ENCODE measurements at regions not wholly inside any gene's neighbourhood (a gene's known extent, or its start where the extent isn't known, plus 50 kb on each side); places are given as distances from the start of the nearest gene placed in this dataset.
A peak's percentile ranks its signal among the peaks of the same experiment; 100 is the strongest.
"Not testable (repeated sequence)": the region's sequence is repeated elsewhere in the genome, so short reads cannot be mapped to it uniquely, and the experiment has no call there.

DNA sequence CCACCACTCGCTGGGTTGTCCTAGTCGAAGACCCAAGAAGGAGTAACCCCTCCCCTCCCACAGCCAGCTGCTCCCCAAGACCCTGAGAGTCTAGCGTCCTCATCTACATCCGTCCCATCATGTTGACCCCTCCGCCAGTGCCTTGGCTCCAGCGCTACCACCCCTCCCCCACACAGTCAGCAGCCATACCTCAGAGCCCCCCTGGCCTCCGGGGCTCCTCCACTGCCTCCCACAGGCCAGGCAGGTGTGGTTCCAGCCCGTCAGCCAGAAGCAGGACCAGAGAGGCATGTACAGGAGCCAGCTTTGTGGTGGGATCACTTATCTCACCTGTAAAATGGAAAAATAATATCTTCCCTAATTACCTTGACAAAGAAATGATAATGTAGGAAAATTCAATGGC, 51.5 kb upstream of the PHF21B start:
- DNase-seq (ENCODE audit: low read depth) = no peak

DNA sequence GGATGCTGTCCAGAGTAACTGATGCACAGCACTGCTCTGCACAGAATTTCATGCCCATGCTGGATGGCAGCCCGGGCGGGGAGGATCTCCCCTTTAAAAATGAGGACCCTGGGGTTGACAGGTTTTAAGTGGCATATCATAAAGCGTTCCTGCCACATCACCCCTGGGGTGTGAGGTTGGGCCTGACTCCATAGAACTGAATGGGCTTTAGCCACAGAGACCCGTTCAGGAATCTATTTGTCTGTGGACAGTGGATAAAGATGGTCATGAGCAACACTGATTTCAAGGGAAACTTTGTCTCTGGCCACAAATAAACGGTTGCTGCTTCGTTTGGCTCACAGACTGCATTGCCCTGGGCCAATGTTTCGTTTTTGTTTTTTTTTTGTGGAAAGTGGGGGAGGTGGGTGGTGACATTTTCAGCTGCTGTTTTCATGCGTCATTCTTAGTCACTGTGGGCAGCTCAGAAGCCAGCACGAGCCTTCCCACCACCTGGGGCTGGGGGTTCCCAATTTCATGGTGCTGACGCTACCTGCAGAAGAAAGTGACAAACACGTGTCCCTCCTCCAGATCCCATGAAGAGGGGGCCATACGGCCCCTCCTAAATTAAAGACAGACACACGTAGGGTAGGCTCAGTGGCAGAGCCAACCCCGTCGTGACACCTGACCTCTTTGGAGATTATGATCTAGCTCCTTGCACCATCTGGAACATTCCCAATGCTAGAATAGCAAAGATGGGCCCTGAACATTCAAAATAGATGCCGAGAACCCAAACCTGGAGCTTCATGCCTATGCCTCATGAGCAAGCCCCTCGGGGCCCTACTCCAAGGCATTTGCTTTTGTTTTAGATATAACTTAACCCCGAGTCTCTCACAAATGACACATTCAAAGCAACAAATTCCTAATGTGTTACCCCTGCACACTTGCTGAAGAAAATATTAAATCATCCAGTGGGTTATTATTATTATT, 54.8 kb upstream of the PHF21B start:
- DNase-seq (ENCODE audit: low read depth) = no peak

DNA sequence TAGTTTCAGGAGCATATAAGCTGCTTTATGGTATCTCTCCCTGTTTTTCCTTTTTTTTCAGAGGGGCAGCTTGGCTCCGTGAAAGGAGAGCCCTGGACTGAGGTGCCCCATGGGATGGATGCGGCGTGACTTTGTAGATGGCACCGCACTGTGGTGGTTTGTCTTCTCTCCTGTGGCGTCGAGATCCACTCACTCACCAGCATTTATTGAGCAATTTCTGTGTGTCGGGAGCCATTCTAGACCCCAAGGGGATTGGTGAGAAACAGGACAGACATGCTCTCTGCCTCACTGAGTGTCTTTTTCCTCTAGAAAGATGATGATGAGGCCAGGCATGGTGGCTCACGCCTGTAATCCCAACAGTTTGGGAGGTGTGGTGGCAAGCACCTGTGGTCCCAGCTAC, 55.9 kb upstream of the PHF21B start:
- DNase-seq (ENCODE audit: low read depth) = no peak

DNA sequence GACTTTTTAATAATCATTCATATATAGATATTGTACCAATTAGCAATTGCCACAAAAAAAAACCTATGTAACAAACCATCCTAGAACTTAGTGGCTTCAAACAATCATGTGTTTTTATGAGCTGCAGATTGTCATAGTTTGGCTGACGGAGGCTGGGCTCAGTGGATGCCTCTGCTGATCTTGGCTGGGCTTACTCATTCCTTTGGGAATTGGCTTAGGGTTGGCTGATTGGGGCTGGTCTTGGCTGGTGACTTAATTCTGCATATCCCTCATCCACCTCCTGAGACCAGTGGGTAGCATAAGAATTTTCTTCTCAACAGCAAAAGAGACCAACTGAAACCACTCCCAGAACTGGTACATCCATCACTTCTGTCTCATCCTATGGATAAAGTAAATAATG, 57.9 kb upstream of the PHF21B start:
- no peak for DNase-seq (ENCODE audit: low read depth)

DNA sequence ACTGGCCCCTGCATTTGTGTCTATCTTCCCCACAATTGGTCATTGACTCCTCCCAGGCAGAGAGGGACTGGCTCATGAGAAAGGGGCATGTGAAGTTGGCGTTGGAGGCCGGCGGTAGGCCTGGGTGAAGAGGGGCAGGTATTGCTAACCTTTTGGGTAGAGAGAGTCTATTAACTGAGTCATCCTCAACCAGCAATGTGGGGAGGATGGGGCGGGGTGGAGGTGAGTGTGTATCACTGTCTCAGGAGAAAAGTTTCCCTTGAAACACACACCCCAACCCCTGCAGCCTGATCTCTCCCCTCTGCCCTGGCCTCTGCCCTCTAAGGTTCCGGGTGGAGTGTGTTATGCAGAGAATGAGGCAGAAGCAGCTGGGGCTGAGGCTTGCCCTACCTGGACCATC, 60.1 kb upstream of the PHF21B start:
- no peak for DNase-seq (ENCODE audit: low read depth)

DNA sequence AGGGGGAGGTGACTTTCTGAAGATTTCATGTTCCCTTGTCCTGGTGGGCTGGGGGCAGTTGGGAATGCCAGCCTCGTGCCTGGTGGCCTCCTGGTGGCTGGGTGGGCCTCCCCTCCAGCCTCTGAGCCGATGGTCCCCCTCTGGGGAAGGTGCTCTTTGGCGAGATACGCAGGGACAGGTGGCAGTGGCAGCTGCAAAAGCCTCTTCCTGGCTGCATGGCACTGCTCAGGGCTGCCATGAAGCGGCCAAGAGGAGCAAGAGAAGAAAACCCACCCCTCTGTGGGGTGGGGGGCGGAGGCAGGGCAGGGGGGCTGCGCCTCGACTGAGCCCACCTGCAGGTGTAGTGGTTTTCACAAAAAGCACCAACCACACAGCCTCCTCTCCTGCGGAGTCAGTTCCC, 61.8 kb upstream of the PHF21B start:
- no peak for DNase-seq (ENCODE audit: low read depth)

DNA sequence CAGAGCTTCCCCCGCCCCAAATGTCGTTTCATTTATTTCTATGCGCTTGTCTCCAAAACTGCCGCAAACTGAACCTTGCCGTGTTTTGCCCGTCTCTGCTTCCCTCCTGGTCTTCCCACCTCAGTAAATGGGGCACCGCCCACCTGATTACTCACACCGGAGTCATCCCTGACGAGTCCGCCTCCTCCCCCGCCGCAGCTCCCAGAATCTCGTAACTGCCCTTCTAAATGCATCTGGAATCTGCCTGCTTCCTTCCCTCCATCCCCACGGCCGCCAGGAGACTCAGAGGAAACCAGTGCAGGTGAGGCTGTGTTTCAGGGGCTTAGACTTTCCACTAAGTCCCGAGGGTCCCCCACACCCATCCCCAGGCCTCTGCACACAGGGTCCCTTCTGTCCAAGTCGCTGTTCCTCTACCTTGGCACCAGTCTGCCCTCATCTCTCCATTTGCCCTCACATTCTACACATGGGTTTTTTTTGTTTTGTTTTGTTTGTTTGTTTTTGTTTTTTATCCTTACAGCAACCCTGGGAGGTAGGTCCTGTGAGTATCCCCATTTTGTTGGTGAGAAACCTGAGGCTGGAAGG, 62.6 kb upstream of the PHF21B start:
- no peak for DNase-seq (ENCODE audit: low read depth)

DNA sequence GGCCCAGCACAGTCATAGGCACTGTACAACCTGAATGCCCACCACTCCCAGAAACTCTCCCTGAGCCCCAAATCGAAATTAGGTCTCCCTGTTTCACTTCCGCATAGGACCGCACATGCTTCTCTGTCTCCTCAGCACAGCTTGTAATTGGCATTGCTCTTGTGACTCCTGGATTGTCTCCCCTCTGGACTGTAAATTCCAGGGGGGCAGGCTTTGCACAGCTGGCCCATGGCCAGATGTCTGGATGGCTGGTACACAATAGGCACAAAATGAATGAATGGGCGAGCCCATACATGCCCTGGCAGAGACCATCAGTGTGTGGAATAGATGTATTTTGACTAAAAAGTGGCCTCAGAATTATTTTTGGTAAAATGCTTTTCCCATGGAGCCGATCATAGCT, 63.3 kb upstream of the PHF21B start:
- no peak for DNase-seq (ENCODE audit: low read depth)

DNA sequence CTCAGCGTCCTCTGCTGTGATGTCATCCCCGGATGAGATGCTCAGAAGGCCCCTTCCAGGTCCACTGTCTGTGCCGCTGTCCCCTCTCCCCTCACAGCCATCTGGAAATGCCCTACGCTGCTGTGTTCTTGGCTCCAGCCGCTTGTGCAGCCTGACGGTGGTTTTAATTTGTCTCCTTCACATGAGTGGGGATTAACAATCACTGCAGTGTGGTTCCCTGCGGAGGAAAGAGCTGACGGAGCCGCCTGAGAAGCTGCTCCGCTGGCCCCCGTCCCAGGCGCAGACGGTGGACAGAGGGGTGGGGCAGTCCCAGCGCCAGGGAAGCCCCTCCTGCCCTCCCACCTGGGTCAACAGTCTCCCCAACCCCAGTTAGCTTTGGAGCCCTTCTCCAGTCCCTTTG, 67.5 kb upstream of the PHF21B start:
- no peak for DNase-seq (ENCODE audit: low read depth)

DNA sequence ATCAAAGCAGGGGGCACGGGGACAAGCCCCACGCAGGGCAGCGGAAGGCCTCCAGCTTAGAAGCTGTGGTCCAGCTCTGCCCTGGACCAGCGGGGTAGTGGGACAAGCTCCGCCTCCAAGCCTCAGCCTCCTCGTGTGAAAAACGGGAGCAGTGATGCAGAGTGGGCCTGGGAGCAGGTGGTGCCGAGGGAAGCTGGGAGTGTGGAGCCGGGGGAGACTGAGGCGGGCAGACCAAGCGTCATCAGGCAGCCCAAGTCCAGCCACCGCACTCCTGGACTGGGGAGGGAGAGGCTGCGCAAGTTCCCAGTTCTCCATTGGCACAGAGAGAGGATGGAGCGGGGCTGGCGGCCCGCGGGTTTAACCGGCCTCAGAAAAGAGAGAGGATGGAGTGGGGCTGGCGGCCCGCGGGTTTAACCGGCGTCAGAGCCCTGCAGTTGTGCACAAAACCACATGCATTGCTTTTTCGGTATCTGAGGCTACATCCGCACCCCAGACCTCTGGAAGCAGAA, 68.1 kb upstream of the PHF21B start:
- DNase-seq (ENCODE audit: low read depth) = no peak

DNA sequence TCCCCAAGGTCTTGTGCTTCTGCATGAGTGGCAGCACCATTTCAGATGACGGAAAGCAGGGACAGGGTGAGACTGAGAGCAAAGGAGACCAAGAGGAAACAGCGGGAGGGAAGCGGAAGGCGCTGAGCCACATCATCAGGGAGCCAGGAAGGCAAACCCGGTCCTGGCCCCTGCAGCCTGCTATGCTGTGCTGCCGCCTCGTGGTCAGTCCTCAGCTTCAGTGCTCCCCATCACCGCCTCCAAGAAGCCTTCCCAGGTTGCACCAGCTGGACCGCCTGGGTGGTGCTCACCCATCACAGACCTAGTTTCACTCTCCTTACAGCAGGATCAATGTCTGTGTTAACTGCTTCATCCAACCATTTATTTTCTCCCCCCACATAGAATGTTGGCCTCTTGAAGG, 73.0 kb upstream of the PHF21B start:
- DNase-seq (ENCODE audit: low read depth) = no peak

DNA sequence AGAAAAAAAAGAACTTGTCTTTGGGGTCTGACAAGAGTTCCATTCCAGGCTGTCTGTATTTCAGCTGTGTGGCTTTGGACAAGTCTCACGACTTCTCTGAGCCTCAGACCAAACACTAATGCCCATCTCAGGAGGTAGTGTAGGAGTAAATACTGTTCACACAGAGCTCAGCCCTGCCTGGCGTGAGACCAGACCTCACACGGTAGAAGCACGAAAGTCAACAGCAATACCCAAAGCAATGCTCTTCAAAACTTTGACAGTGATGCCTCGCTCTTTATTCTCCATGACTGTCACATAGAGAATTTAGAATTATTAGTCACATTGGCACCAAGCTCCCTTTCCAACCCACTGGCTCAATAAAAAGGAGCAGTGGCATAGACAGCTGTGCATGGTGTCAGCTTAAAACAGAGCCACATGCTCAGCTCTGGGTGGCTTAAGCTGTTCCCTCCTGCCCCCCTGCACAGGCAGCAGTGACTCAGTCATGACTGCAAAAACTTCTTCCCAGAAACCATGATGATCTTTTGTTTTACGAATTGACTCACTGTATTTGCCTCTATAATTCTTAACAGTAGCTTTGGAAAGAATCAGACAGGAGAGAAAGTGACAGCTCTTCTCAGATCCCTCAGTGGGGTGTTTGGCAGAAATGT, 74.0 kb upstream of the PHF21B start:
- no peak for DNase-seq (ENCODE audit: low read depth)

DNA sequence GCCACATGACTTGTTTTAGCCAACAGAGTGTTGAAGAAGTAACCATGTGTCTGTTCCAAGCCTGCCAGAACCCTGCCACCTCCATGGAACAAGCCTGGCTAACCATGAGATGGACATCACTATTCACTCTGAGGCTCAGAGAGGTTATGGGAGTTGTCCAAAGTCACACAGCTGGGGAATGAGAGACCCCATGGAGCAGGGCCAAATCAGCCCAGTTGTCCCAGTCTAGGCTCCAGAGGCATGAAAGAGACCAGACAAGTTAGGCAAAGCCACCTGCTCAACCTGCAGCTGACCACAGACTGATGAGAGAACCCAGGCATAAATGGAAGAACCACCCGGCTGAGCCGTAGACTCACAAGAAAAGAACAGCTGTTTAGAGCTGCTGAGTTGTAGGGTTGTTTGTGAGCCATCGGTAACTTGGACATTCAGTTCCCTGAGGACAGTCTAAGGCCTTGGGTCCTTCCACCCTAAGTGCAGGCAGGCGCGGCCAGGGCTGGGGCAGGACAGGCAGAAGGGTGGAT, 74.7 kb upstream of the PHF21B start:
- no peak for DNase-seq (ENCODE audit: low read depth)

DNA sequence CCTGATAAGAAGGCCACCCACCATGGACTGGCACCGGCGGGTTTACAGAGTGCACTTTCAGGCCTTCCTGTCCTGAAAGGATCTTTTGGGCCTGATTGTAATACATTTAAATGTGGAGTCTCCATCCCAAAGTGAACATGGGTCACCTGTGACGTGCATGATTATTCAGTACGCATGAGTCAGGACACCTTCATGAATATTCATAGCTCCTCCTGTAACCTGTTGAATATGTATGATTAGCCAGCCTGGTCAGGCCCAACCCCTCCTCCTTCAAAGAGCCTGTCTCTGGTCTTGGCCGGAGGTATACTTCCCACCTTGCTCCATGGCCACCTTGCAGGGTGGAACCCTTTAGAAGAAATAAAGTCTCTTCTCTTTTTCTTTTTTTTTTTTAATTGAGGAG, 75.9 kb upstream of the NUP50 start:
- no peak for DNase-seq (ENCODE audit: low read depth)

DNA sequence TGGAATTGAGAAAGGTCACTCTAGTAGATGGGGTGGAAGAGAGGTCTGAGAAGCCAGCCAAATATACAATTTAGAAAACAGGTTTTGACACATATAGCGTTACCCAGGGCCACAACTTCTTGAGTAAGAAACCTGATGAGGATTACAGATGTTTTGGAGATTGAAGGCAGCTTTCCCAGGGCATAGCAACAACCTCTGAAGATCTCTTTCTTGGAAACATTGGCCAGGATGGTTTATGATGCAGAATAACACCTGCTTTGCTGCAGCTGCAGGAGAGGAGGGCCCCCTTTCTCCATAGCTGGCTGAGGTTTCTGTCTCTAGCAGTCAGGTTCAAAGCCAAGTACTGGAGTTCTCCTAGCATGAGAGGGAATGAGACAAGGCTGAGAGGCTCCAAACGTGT, 75.1 kb upstream of the NUP50 start:
- peak; percentile 11 for DNase-seq (ENCODE audit: low read depth)

DNA sequence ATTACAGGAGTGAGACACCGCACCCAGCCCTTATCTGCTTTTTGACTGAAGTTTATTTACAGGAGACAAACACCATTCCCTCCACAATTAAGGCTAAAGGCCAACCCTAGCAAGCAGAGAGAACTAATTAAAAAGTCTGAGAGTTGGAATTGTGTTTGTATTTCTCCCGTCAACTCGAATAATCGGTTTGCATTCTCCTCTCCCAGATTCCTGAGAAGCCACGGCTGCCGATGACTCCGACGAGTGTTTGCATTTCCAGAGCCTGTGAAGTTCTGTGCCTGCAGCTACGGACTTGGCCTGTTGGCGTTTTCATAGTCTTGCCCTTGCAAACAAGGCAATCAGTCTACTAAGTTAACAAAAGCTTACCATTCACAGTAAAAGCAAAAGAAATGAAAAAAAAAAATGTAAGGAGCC, 73.2 kb upstream of the NUP50 start:
- DNase-seq (ENCODE audit: low read depth) = no peak

DNA sequence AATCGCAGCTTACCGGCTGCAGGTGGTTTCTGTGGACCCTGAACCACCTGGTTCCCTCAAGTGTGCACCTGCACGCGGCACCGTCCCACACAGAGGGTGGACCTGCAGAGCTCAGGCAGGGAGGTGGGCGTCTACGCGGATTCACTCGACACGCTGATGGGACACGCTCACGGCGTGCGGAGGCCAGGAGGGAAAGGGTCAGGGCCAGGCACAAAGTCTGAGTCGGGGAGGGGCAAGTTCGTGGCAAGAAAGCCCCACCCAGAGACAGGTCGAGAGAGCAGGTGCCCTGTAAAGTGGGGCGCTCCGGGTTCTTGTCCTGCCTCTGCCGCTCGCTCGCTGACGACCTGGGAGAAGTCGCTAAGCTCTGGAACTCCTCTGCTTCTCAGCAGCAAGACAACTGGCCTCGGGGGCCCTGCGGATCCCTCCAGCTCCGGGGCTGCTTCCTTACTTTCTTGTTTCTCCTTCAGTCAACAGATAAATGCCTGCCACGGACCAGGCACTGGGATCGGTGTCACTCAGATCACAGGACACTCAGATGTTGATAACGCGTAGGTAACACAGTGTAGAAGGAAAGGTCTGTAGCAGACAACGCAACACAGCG, 72.4 kb upstream of the NUP50 start:
- DNase-seq (ENCODE audit: low read depth) = no peak

DNA sequence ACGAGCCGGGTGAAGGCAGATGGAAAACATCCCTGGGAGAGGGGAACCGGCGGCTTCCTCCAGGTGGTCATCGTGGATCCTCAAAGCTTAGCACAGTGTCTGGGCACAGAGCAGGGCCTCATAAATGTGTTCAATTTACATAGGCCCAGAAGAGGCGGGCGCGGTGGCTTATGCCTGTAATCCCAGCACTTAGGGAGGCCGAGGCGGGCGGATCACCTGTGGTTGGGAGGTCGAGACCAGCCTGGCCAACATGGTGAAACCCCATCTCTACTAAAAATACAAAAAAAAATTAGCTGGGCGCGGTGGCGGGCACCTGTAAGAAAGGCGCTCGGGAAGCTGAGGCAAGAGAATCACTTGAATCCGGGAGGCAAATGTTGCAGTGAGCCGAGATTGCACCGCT, 71.8 kb upstream of the NUP50 start:
- not testable (repeated sequence) for DNase-seq (ENCODE audit: low read depth)

DNA sequence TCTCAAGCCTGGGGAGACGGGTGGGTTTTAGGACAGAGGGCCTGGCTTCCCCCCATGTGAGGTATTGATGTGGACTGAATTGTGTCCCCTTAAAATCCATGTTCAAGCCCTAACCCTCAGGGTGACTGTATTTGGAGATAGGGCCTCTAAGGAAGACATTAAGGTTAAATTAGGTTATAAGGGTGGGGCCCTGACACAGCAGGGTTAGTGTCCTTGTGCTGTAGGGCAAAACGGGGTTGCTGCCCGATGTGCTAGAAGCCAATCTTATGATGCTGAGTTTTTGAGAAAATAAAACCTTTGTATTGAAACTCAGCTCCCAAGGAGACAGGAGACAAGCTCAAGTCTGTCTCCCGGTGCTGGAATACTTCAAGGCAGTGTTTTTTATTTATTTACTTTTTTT, 71.1 kb upstream of the NUP50 start:
- no peak for DNase-seq (ENCODE audit: low read depth)

DNA sequence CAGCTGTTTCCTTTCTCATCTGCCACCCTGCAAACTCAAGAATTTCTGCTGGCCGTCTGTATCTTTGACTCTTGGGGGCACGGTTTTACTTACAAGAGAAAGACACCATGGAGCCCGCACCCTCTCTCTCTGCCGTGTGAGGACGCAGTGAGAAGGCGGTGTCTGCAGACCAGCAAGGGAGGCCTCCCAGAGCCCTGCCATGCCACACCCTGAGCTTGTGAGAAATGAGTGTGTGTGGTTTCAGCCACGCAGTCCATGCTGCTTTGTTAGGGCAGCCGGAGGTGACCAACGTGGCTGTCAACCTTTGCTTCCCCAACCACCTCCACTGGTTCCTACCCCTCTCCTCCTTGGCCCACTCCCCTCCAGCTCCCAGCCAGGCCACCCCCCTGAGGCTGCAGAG, 70.1 kb upstream of the NUP50 start:
- DNase-seq (ENCODE audit: low read depth) = no peak

DNA sequence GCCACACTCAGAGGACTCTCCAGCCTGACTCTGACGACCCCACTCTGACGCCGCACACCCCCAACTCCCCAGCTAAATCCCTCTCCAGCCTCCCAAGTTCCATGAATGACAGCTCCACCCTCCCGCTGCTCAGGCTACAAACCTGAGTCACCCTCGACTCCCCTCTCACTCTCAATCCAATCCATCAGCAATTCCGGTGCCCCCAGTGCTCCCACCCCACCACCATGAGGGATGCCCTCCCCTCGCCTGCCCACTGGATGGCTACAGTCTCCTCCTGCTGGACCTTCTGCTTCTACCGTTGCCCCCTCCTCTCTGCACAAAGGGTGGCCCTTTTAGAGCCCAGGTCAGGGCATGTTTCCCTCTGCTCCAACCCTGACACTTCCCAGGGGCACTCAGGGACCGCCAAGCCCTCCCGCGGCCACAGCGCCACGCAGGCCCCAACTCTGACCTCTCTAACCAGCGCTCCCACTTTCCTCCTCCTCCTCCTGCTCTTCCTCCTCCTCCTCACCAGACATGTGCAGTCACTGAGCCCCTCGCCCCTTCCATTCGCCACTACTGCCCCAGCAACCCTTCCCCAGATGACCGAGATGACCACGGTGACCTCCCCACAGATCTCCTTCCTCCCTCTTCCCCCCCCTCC, 69.5 kb upstream of the NUP50 start:
- no peak for DNase-seq (ENCODE audit: low read depth)

DNA sequence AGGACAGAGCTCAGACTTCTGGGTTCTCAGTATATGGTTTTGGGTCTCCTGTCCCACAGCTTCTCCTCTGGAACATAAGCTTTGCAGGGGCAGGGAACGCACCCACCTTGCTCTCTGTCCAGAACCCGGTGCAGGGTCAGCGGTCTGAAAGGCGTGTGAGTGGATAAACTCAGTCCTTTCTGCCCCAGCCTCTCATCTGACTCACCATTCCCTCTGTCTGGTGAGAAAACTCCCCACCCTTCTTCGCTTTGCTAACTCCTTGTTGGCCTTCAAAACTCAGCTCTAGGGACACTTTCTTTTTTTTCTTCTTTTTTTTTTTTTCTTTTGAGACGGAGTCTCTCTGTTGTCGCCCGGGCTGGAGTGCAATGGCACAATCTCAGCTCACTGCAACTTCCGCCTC, 68.9 kb upstream of the NUP50 start:
- no peak for DNase-seq (ENCODE audit: low read depth)

All from forelimb muscle (tissue), 1 donor.